NT2/D1 (cell line): ENCODE measurements at regions not wholly inside any gene's neighbourhood (a gene's known extent, or its start where the extent isn't known, plus 50 kb on each side); places are given as distances from the start of the nearest gene placed in this dataset.
"Not testable (repeated sequence)": the region's sequence is repeated elsewhere in the genome, so short reads cannot be mapped to it uniquely, and the experiment has no call there.

Experiments used
- SUZ12 ChIP-seq: IDR thresholded peaks from 2 replicates; pipeline ENCODE4 v1.6.1; 2011; ENCODE audit not compliant: insufficient read length, insufficient read depth; ENCODE audit errors: extremely low read depth
- ZNF274 ChIP-seq: IDR thresholded peaks from 2 replicates; pipeline ENCODE4 v1.6.1; 2011; ENCODE audit warnings: mild to moderate bottlenecking, low read depth, low read length

DNA sequence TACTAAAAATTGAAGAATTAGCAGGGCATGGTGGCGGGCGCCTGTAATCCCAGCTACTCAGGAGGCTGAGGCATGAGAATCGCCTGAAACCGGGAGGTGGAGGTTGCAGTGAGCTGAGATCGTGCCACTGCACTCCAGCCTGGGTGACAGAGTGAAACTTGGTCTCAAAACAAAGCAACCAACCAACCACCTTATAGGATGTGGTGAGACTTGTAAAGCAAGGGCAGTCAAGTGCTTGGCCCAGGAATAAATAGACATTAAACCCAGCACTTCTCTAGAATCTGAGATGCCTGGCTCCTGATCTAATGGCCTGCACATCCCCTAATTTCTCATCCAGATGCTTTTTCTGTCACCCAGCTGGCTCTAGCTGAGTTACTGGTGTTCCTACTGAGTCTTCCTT is 106.2 kb upstream of the MAP1LC3B2 start:
- TF ChIP-seq SUZ12, ZNF274: not testable (repeated sequence)
